Uterus (tissue), 3 donors: ENCODE measurements at regions not wholly inside any gene's neighbourhood (a gene's known extent, or its start where the extent isn't known, plus 50 kb on each side); places are given as distances from the start of the nearest gene placed in this dataset.
"Not testable (repeated sequence)": the region's sequence is repeated elsewhere in the genome, so short reads cannot be mapped to it uniquely, and the experiment has no call there.

Experiments used
- DNase-seq, 2 donors: peaks; one replicate each; pipeline ENCODE4 v3.0.0-alpha.2; 2019 to 2020
- H3K27ac ChIP-seq, 2 donors: fragments of 200-600 bp; sonication (generic); 1 replicate in 1 of 2; 2 replicates in 1 of 2; pipeline ENCODE4 v1.5.1; 2016 to 2018
- H3K27me3 ChIP-seq, 2 donors: fragments of 200-600 bp; sonication (generic); one replicate each; pipeline ENCODE4 v1.5.1; 2018 to 2019; ENCODE audit warnings: control low read depth in 1 of 2
- H3K36me3 ChIP-seq, 2 donors: fragments of 200-600 bp; sonication (generic); one replicate each; pipeline ENCODE4 v1.5.1; 2019; ENCODE audit warnings: control low read depth in 1 of 2
- H3K4me1 ChIP-seq, 2 donors: fragments of 200-600 bp; sonication (generic); one replicate each; pipeline ENCODE4 v1.5.1; 2018 to 2019; ENCODE audit warnings: control low read depth in 1 of 2
- H3K4me3 ChIP-seq, 2 donors: fragments of 200-600 bp; sonication (generic); 1 replicate in 1 of 2; 2 replicates in 1 of 2; pipeline ENCODE4 v1.5.1; 2018 to 2019; ENCODE audit warnings: mild to moderate bottlenecking in 1 of 2
- H3K9me3 ChIP-seq, 2 donors: fragments of 200-600 bp; sonication (generic); one replicate each; pipeline ENCODE4 v1.5.1; 2019; ENCODE audit warnings: control low read depth in 1 of 2
- POLR2A ChIP-seq, 2 donors: fragments of 450-650 bp; IDR thresholded peaks; one replicate each; pipeline ENCODE4 v1.6.1; 2016; ENCODE audit warnings: antibody characterized with exemption in 2 of 2, mild to moderate bottlenecking in 1 of 2, moderate library complexity in 1 of 2
- intact Hi-C: fragments of 100-400 bp; cut with DNase I; formaldehyde crosslinking; loops from one replicate; pipeline ENCODE4 v1.15.1; 2023; ENCODE audit warnings: low total_unique reads
- TF ChIP-seq, protein P1 (sequence below), 4 experiments: fragments of 200-600 bp in 2 of 4; fragments of 450-650 bp in 2 of 4; sonication (generic) in 2 of 4; IDR thresholded peaks; one replicate each; pipeline ENCODE4 v1.5.1; 2016 to 2019; ENCODE audit warnings: antibody characterized with exemption in 4 of 4, mild to moderate bottlenecking in 2 of 4, moderate library complexity in 1 of 4
- donor health status: DM: yes; HTN: yes; CAD: no.

DNA sequence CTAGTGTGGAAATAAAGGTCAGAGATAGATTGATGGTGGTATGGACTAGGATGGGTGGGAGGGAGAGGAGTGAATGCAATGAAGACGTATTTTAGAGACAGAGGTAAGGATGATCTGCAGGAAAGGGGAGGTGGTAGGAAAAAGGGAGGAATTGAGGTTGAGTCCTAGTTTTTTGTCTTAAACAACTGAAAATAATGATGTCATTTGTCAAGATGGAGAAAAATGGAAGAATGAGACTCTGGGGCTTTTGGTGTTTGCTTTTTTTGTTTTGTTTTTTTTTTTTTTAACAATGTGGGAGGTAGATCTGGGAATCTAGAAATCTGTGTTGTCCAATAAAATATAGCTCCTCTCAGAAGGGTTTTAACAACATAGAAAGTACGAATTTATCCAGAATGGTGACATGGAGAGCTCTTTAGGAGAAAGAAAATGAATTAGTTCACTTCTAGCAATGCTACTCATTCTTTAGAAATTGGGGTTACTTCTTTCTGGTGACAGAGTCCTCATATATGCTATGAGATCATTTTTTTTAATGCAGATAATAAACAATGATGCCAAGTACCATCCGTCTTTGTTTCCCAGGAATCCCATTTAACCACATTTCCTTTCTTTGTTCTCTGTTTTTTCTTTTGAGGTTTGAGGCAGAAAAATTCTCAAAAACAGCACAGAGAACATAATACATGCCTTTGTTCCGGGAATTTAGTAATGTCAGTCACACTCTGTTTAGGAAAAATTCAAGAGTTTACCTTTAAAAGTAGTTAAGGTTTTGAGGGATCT lies 225.3 kb upstream of the COX10 start:
- intact Hi-C loops, result no loop called here
- no peak for TF ChIP-seq POLR2A (IDR thresholded peaks at IDR 0.05)
- TF ChIP-seq, protein P1, sequence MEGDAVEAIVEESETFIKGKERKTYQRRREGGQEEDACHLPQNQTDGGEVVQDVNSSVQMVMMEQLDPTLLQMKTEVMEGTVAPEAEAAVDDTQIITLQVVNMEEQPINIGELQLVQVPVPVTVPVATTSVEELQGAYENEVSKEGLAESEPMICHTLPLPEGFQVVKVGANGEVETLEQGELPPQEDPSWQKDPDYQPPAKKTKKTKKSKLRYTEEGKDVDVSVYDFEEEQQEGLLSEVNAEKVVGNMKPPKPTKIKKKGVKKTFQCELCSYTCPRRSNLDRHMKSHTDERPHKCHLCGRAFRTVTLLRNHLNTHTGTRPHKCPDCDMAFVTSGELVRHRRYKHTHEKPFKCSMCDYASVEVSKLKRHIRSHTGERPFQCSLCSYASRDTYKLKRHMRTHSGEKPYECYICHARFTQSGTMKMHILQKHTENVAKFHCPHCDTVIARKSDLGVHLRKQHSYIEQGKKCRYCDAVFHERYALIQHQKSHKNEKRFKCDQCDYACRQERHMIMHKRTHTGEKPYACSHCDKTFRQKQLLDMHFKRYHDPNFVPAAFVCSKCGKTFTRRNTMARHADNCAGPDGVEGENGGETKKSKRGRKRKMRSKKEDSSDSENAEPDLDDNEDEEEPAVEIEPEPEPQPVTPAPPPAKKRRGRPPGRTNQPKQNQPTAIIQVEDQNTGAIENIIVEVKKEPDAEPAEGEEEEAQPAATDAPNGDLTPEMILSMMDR (IDR thresholded peaks at IDR 0.05), result no peak

DNA sequence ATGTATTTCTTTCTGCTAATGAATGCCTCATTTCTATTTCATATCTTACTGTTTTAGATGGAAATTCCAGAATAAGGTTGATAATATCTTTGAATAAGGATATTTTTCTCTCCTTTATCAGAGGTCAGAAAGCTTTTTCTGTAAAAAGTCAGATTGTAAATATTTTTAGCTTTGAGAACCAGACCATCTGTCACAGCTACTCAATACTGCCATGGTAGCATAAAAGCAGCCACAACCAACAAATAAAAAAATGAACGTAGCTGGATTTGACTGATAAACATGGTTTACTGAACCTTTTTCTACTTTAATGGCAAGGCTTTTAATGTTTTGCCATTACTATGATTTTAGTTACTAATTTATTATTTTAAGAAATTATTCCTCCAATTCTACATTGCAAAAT lies 217.4 kb upstream of the COX10 start:
- Histone ChIP-seq H3K4me3 (no peak overlapping the region), H3K9me3 (no peaks in the 10 kb centered on the region), H3K36me3 (no peaks in the 10 kb centered on the region), H3K27me3 (no peaks in the 10 kb centered on the region), H3K27ac (no peak overlapping the region), H3K4me1 (no peaks in the 10 kb centered on the region)
- TF ChIP-seq POLR2A (IDR thresholded peaks at IDR 0.05), result no peak
- TF ChIP-seq, protein P1 (IDR thresholded peaks at IDR 0.05), result no peak
- intact Hi-C loops, result no loop called here
- DNase-seq, result no peak

More for the DNA sequence above, 225.3 kb upstream of the COX10 start:
- H3K36me3 ChIP-seq, result no peaks in the 10 kb centered on the region
- H3K4me1 ChIP-seq, result no peaks in the 10 kb centered on the region
- no peak for DNase-seq
- no peaks in the 10 kb centered on the region for H3K9me3 ChIP-seq
- H3K4me3 ChIP-seq, result no peak overlapping the region
- H3K27me3 ChIP-seq, result no peaks in the 10 kb centered on the region
- no peak overlapping the region for H3K27ac ChIP-seq

- H3K27me3 ChIP-seq, H3K4me1 ChIP-seq, intact Hi-C loops, H3K4me3 ChIP-seq, H3K9me3 ChIP-seq, H3K27ac ChIP-seq, DNase-seq, H3K36me3 ChIP-seq: not testable (repeated sequence)
Measured at GRCh38 chr17:13855730-13856129, 213.6 kb upstream of the COX10 start.

GRCh38 chr17:13862346-13862745 lies 207.0 kb upstream of the COX10 start:
- Histone ChIP-seq H3K4me3 (no peak overlapping the region), H3K27ac (no peak overlapping the region), H3K36me3 (no peaks in the 10 kb centered on the region), H3K9me3 (peaks cover 0 to 3% of the 10 kb centered on the region in 2 donors), H3K27me3 (no peaks in the 10 kb centered on the region), H3K4me1 (no peaks in the 10 kb centered on the region)
- intact Hi-C loops, result no loop called here
- TF ChIP-seq, protein P1 (IDR thresholded peaks at IDR 0.05), result no peak
- TF ChIP-seq POLR2A (IDR thresholded peaks at IDR 0.05), result no peak
- no peak for DNase-seq

GRCh38 chr17:13863436-13863835 lies 205.9 kb upstream of the COX10 start:
- no peak for TF ChIP-seq POLR2A (IDR thresholded peaks at IDR 0.05)
- TF ChIP-seq, protein P1 (IDR thresholded peaks at IDR 0.05), result no peak
- Histone ChIP-seq H3K36me3 (no peaks in the 10 kb centered on the region), H3K27ac (no peak overlapping the region), H3K4me3 (no peak overlapping the region), H3K27me3 (no peaks in the 10 kb centered on the region), H3K4me1 (no peaks in the 10 kb centered on the region), H3K9me3 (peaks cover 0 to 3% of the 10 kb centered on the region in 2 donors)
- intact Hi-C loops, result no loop called here
- no peak for DNase-seq
